Tibial nerve (tissue), 4 donors: ENCODE measurements at regions not wholly inside any gene's neighbourhood (a gene's known extent, or its start where the extent isn't known, plus 50 kb on each side); places are given as distances from the start of the nearest gene placed in this dataset.

Experiments used
- DNase-seq, 2 donors: peaks; one replicate each; pipeline ENCODE4 v3.0.0-alpha.2; 2019; ENCODE audit warnings: low spot score in 2 of 2
- H3K27ac ChIP-seq, 4 donors: fragments of 200-600 bp; sonication (generic) in 3 of 4; one replicate each; pipeline ENCODE4 v1.5.1; 2017 to 2019; ENCODE audit warnings: mild to moderate bottlenecking in 1 of 4
- H3K27me3 ChIP-seq, 2 donors: fragments of 200-600 bp; sonication (generic) in 1 of 2; one replicate each; pipeline versions ENCODE4 v1.5.1 to v1.6.0; 2017 to 2019
- H3K36me3 ChIP-seq, 3 donors: fragments of 200-600 bp; sonication (generic); one replicate each; pipeline ENCODE4 v1.5.1; 2018 to 2019
- H3K4me1 ChIP-seq, 4 donors: fragments of 200-600 bp; sonication (generic) in 3 of 4; one replicate each; pipeline ENCODE4 v1.5.1; 2017 to 2019
- H3K4me3 ChIP-seq, 4 donors: fragments of 200-600 bp; sonication (generic) in 3 of 4; one replicate each; pipeline ENCODE4 v1.5.1; 2017 to 2019; ENCODE audit warnings: mild to moderate bottlenecking in 1 of 4, moderate library complexity in 1 of 4
- H3K9me3 ChIP-seq, 4 donors: fragments of 200-600 bp; sonication (generic) in 3 of 4; one replicate each; pipeline ENCODE4 v1.5.1; 2017 to 2019
- EP300 ChIP-seq, 2 donors: sonication (generic); formaldehyde crosslinking; IDR thresholded peaks; one replicate each; pipeline ENCODE4 v1.6.1; 2017; ENCODE audit warnings: antibody characterized with exemption in 2 of 2, mild to moderate bottlenecking in 1 of 2
- POLR2A ChIP-seq, 2 donors: fragments of 450-650 bp; IDR thresholded peaks; one replicate each; pipeline ENCODE4 v1.6.1; 2017; ENCODE audit warnings: antibody characterized with exemption in 2 of 2, mild to moderate bottlenecking in 2 of 2, moderate library complexity in 2 of 2
- WGBS, 2 donors: methylation state at CpG; one replicate each; pipeline ENCODE4 v1.1.5; 2018; 5-methylcytosine and 5-hydroxymethylcytosine counted together
- TF ChIP-seq, protein P1 (sequence below), 5 experiments: fragments of 200-600 bp in 3 of 5; fragments of 450-650 bp in 2 of 5; sonication (generic) in 3 of 5; IDR thresholded peaks; one replicate each; pipeline ENCODE4 v1.5.1; 2016 to 2019; ENCODE audit warnings: antibody characterized with exemption in 5 of 5, mild to moderate bottlenecking in 3 of 5, moderate library complexity in 2 of 5

DNA sequence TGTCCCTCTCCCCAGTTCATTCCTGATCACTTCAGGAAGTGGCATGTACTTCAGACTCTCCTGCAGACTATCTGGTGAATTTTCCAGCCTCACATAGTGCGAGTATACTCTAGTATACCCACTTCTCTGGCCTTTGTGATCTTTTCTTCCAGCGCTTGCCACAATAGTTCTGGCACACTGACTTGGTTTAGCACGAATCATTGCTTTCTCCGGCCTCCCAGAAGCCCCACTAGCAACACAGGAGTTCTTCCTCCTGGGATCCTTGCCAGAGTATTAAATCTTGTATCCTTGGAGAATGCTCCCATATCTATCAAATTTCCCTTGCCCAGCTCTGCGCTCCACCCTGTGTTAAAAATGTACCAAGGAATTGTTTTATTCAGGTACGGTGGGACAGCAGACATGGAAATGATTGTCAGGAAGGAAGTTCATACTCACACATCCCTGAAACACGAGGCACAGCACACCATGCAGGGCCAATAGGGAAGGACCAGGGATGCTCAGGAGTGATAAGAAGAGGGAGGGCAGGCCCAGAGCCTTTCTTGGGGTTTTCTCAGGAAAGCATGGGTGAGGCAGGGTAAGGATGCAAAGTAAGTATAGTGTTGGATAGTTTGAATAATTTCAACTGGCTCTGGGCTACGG, 136.7 kb downstream of the ADSS2 start:
- no peak for TF ChIP-seq POLR2A (IDR thresholded peaks at IDR 0.05)
- TF ChIP-seq EP300 (IDR thresholded peaks at IDR 0.05) = no peak
- TF ChIP-seq, protein P1, sequence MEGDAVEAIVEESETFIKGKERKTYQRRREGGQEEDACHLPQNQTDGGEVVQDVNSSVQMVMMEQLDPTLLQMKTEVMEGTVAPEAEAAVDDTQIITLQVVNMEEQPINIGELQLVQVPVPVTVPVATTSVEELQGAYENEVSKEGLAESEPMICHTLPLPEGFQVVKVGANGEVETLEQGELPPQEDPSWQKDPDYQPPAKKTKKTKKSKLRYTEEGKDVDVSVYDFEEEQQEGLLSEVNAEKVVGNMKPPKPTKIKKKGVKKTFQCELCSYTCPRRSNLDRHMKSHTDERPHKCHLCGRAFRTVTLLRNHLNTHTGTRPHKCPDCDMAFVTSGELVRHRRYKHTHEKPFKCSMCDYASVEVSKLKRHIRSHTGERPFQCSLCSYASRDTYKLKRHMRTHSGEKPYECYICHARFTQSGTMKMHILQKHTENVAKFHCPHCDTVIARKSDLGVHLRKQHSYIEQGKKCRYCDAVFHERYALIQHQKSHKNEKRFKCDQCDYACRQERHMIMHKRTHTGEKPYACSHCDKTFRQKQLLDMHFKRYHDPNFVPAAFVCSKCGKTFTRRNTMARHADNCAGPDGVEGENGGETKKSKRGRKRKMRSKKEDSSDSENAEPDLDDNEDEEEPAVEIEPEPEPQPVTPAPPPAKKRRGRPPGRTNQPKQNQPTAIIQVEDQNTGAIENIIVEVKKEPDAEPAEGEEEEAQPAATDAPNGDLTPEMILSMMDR (IDR thresholded peaks at IDR 0.05) = no peak
- Histone ChIP-seq H3K4me3 (no peak overlapping the region), H3K9me3 (no peaks in the 10 kb centered on the region), H3K36me3 (no peaks in the 10 kb centered on the region), H3K4me1 (no peaks in the 10 kb centered on the region), H3K27ac (no peak overlapping the region), H3K27me3 (no peaks in the 10 kb centered on the region)
- no peak for DNase-seq
- WGBS, 2 donors = 55 to 72% methylated on average over 8 of the region's 8 CpGs

DNA sequence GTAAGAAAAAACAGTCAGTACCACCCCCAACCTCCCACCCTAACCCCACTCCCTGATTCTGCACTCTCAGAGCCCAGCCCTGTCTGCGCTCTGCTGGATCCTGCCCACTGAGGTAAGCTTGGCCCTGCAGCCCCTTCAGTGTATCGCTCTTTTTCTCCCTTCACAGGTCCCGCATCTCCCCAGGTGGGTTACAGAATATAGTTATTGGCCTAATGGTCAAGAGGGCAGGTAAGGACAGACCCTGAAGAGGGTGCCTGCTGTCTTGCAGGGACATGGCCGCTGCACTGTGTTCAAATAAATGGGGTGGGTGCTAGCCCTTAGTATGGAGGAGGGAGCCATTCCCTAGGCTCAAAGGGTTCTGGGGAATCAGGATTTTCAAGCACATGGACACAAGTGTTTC, 135.7 kb downstream of the ADSS2 start:
- H3K9me3 ChIP-seq = no peaks in the 10 kb centered on the region
- no peak for DNase-seq
- H3K4me1 ChIP-seq = no peaks in the 10 kb centered on the region
- no peaks in the 10 kb centered on the region for H3K27me3 ChIP-seq
- no peak overlapping the region for H3K4me3 ChIP-seq
- H3K27ac ChIP-seq = no peak overlapping the region
- no peaks in the 10 kb centered on the region for H3K36me3 ChIP-seq
- no peak for TF ChIP-seq EP300 (IDR thresholded peaks at IDR 0.05)
- no peak for TF ChIP-seq POLR2A (IDR thresholded peaks at IDR 0.05)
- TF ChIP-seq, protein P1 (IDR thresholded peaks at IDR 0.05) = no peak
- WGBS, 2 donors = 95 to 96% methylated on average over 4 of the region's 4 CpGs

DNA sequence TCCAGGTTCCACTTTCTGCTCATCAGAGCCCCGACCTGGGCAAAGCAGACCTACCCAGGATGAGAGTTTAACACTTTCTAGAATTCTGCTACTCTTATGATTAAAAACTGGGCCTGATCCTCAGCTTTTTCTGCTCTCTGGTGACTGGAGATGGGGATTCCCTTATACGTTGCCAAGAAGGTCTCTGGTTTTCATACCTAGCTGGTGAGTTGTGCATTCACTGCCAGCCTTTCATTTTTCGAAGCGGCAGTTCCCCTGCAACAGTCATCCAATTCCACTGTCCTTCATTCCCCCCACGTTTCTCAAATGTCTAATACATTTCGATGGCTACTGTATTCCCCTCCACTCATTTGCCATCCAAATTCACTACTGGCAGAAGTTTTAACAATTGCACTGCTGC, 135.3 kb downstream of the ADSS2 start:
- Histone ChIP-seq H3K27ac (no peak overlapping the region), H3K9me3 (no peaks in the 10 kb centered on the region), H3K4me3 (no peak overlapping the region), H3K4me1 (no peaks in the 10 kb centered on the region), H3K36me3 (no peaks in the 10 kb centered on the region), H3K27me3 (no peaks in the 10 kb centered on the region)
- TF ChIP-seq POLR2A (IDR thresholded peaks at IDR 0.05) (no peak), EP300 (IDR thresholded peaks at IDR 0.05) (no peak)
- TF ChIP-seq, protein P1 (IDR thresholded peaks at IDR 0.05) = no peak
- DNase-seq = no peak
- WGBS, 2 donors = 89% methylated on average over 6 of the region's 6 CpGs

DNA sequence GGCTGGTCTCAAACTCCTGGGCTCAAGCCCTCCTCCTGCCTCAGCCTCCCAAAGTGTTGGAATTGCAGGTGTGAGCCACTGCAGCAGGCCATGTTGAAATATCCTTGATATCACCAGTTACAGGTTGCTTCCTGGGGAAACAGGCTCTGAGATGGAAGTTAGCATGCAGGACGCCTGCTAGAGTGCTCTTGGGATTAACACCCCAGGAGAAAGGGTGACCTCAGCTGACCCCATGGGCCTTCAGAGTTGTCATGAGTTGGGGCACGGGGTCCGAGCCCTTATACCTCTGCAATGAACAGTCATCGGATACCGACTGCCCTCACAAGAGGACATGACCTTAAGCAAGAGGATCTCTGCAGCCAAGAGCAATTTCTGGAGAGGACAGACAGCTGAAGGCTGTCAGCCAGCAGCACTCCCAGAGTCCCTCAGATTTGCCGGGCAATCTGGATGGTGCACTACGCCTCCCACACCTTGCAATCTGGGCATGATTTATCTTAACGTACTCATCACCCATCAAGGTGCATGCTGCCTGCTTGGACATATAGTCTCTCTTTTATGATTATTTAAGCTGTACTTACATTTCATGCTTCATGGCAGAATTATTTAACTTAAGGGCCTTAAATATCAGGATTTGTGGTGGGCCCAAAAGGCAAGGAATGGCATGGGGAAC, 134.6 kb downstream of the ADSS2 start:
- Histone ChIP-seq H3K4me3 (no peak overlapping the region), H3K36me3 (no peaks in the 10 kb centered on the region), H3K27me3 (no peaks in the 10 kb centered on the region), H3K4me1 (peaks cover 0 to 3% (median 2%) of the 10 kb centered on the region in 4 donors), H3K9me3 (no peaks in the 10 kb centered on the region), H3K27ac (no peak overlapping the region)
- DNase-seq = no peak
- TF ChIP-seq POLR2A (IDR thresholded peaks at IDR 0.05) (no peak), EP300 (IDR thresholded peaks at IDR 0.05) (no peak)
- TF ChIP-seq, protein P1 (IDR thresholded peaks at IDR 0.05) = no peak
- 68 to 76% methylated on average over 7 to 8 of the region's 8 CpGs for WGBS, 2 donors

DNA sequence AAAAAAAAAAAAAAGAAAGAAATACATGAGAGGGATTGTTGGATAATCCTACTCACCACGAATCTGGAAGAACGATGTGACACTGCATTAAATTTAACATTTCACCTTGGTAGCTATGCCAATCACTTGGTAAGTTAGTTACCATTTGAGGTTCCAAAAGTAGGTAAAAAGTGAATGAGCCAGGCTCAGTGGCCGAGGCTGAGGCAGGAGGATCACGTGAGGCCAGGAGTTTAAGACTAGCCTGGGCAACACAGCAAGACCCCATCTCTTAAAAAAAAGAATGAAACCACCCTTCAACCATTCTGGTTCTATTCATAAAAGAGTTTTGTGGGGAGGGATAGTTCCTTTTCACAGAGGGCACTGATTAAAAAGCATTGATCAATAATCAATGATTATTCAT, 133.6 kb downstream of the ADSS2 start:
- Histone ChIP-seq H3K4me1 (peaks cover 0 to 12% (median 10%) of the 10 kb centered on the region in 4 donors), H3K9me3 (no peaks in the 10 kb centered on the region), H3K27ac (no peak overlapping the region), H3K4me3 (no peak overlapping the region), H3K27me3 (no peaks in the 10 kb centered on the region), H3K36me3 (no peaks in the 10 kb centered on the region)
- no peak for DNase-seq
- TF ChIP-seq, protein P1 (IDR thresholded peaks at IDR 0.05) = no peak
- TF ChIP-seq POLR2A (IDR thresholded peaks at IDR 0.05) = no peak
- TF ChIP-seq EP300 (IDR thresholded peaks at IDR 0.05) = no peak
- 90 to 98% methylated on average over 4 of the region's 4 CpGs for WGBS, 2 donors
